OCI-LY3 (cell line): ENCODE measurements at regions not wholly inside any gene's neighbourhood (a gene's known extent, or its start where the extent isn't known, plus 50 kb on each side); places are given as distances from the start of the nearest gene placed in this dataset.

Experiments used
- H2AFZ ChIP-seq: fragments of 200-600, 300-600 bp; shearing (Covaris generic); 2 replicates; pipeline ENCODE4 v1.6.0; 2014; ENCODE audit warnings: antibody characterized with exemption, low read depth, low read length
- H3K27ac ChIP-seq: fragments of 200-600, 300-600 bp; sonication (generic); 2 replicates; pipeline ENCODE4 v1.5.1; 2014; ENCODE audit warnings: mild to moderate bottlenecking, low read length, moderate library complexity, mixed read lengths
- H3K27me3 ChIP-seq: fragments of 200-600, 300-600 bp; sonication (generic); 2 replicates; pipeline ENCODE4 v1.6.1; 2014; ENCODE audit warnings: low read depth, low read length, mixed read lengths
- H3K36me3 ChIP-seq: fragments of 200-600, 300-600 bp; sonication (generic); replicated peaks from 2 replicates; pipeline ENCODE3; 2014; ENCODE audit warnings: low read depth, low read length, mixed read lengths
- H3K4me1 ChIP-seq: fragments of 300-600, 200-600 bp; sonication (generic); 2 replicates; pipeline ENCODE4 v1.6.1; 2014; ENCODE audit warnings: low read length, mixed read lengths
- H3K4me2 ChIP-seq: fragments of 200-600, 300-600 bp; sonication (generic); 2 replicates; pipeline ENCODE4 v1.6.1; 2014; ENCODE audit warnings: low read length, mixed read lengths
- H3K4me3 ChIP-seq: fragments of 300-600, 200-600 bp; sonication (generic); 2 replicates; pipeline ENCODE4 v1.5.1; 2014; ENCODE audit warnings: antibody characterized with exemption, mild to moderate bottlenecking, low read length, moderate library complexity
- H3K79me2 ChIP-seq: fragments of 300-600, 200-600 bp; shearing (Covaris generic); 2 replicates; pipeline ENCODE4 v1.6.1; 2014; ENCODE audit warnings: mild to moderate bottlenecking, low read length, mixed read lengths
- H3K9ac ChIP-seq: fragments of 300-600, 200-600 bp; shearing (Covaris generic); 2 replicates; pipeline ENCODE4 v1.6.0; 2014; ENCODE audit warnings: mild to moderate bottlenecking, low read length, moderate library complexity
- H3K9me3 ChIP-seq: fragments of 200-600, 300-600 bp; shearing (Covaris generic); 2 replicates; pipeline ENCODE4 v1.6.1; 2014; ENCODE audit warnings: low read length, mixed read lengths; ENCODE audit not compliant: insufficient read depth
- H4K20me1 ChIP-seq: fragments of 200-600, 300-600 bp; sonication (generic); 2 replicates; pipeline ENCODE4 v1.6.1; 2016; ENCODE audit warnings: low read length, mixed read lengths; ENCODE audit not compliant: insufficient read depth
- EZH2phosphoT487 ChIP-seq: fragments of 200-600 bp; shearing (Covaris generic); IDR thresholded peaks from 2 replicates; pipeline ENCODE4 v1.6.1; 2018; ENCODE audit warnings: antibody characterized with exemption, mixed run types, low read depth
- TF ChIP-seq, protein P1 (sequence below): fragments of 200-600, 300-600 bp; sonication (generic); IDR thresholded peaks from 2 replicates; pipeline ENCODE4 v1.5.1; 2014; ENCODE audit warnings: antibody characterized with exemption, low read length, low read depth

- Histone ChIP-seq H2AFZ (no peak overlapping the region), H3K9ac (no peak overlapping the region), H3K36me3 (no peaks in the 10 kb centered on the region), H3K4me1 (no peaks in the 10 kb centered on the region), H3K27me3 (no peaks in the 10 kb centered on the region), H3K27ac (no peak overlapping the region), H3K9me3 (no peaks in the 10 kb centered on the region), H3K79me2 (no peaks in the 10 kb centered on the region), H3K4me3 (no peak overlapping the region), H3K4me2 (no peak overlapping the region), H4K20me1 (no peaks in the 10 kb centered on the region)
- TF ChIP-seq, protein P1, sequence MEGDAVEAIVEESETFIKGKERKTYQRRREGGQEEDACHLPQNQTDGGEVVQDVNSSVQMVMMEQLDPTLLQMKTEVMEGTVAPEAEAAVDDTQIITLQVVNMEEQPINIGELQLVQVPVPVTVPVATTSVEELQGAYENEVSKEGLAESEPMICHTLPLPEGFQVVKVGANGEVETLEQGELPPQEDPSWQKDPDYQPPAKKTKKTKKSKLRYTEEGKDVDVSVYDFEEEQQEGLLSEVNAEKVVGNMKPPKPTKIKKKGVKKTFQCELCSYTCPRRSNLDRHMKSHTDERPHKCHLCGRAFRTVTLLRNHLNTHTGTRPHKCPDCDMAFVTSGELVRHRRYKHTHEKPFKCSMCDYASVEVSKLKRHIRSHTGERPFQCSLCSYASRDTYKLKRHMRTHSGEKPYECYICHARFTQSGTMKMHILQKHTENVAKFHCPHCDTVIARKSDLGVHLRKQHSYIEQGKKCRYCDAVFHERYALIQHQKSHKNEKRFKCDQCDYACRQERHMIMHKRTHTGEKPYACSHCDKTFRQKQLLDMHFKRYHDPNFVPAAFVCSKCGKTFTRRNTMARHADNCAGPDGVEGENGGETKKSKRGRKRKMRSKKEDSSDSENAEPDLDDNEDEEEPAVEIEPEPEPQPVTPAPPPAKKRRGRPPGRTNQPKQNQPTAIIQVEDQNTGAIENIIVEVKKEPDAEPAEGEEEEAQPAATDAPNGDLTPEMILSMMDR: no peak
- TF ChIP-seq EZH2phosphoT487: no peak
Measured at GRCh38 chr22:49269371-49269770, 558.3 kb downstream of the BRD1 start.

GRCh38 chr22:49268924-49269323, 558.7 kb downstream of the BRD1 start:
- no peak for TF ChIP-seq EZH2phosphoT487
- TF ChIP-seq, protein P1: no peak
- no peak overlapping the region for H3K4me3 ChIP-seq
- H3K27me3 ChIP-seq: no peaks in the 10 kb centered on the region
- no peaks in the 10 kb centered on the region for H4K20me1 ChIP-seq
- no peaks in the 10 kb centered on the region for H3K79me2 ChIP-seq
- no peaks in the 10 kb centered on the region for H3K36me3 ChIP-seq
- no peak overlapping the region for H3K27ac ChIP-seq
- H3K9ac ChIP-seq: no peak overlapping the region
- H3K9me3 ChIP-seq: no peaks in the 10 kb centered on the region
- H3K4me1 ChIP-seq: no peaks in the 10 kb centered on the region
- no peak overlapping the region for H3K4me2 ChIP-seq
- H2AFZ ChIP-seq: no peak overlapping the region

DNA sequence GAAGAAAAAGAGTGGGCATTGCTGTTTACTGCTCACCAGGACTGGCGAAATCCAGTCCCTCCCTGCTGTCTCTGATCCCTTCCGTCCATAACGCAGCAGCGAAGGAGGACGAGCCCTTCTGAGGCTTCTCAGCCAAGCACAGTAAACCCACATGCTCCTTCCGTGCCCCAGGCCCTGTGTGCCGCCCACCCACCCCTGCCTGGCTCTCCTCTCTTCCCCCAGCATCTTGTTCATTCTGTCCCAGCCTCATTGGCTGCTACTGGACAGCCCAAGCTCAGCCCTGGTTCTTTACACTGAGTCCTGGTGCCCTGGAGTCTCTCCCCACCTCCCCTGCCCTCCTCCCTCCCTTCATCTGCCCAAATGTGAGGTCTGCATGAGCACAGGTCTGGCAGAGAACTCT, 559.7 kb downstream of the BRD1 start:
- Histone ChIP-seq H3K4me1 (no peaks in the 10 kb centered on the region), H3K27ac (no peak overlapping the region), H3K4me3 (no peak overlapping the region), H3K4me2 (no peak overlapping the region), H4K20me1 (no peaks in the 10 kb centered on the region), H3K79me2 (no peaks in the 10 kb centered on the region), H3K9me3 (no peaks in the 10 kb centered on the region), H3K27me3 (no peaks in the 10 kb centered on the region), H2AFZ (no peak overlapping the region), H3K9ac (no peak overlapping the region), H3K36me3 (no peaks in the 10 kb centered on the region)
- TF ChIP-seq EZH2phosphoT487: no peak
- TF ChIP-seq, protein P1: no peak

GRCh38 chr22:49266561-49267519, 560.8 kb downstream of the BRD1 start:
- no peaks in the 10 kb centered on the region for H3K36me3 ChIP-seq
- no peak overlapping the region for H3K27ac ChIP-seq
- H3K4me1 ChIP-seq: no peaks in the 10 kb centered on the region
- no peak overlapping the region for H3K4me3 ChIP-seq
- no peaks in the 10 kb centered on the region for H4K20me1 ChIP-seq
- no peaks in the 10 kb centered on the region for H3K27me3 ChIP-seq
- no peak for TF ChIP-seq EZH2phosphoT487
- TF ChIP-seq, protein P1: no peak
- H3K9me3 ChIP-seq: no peaks in the 10 kb centered on the region
- no peak overlapping the region for H3K9ac ChIP-seq
- H2AFZ ChIP-seq: no peak overlapping the region
- H3K4me2 ChIP-seq: no peak overlapping the region
- no peaks in the 10 kb centered on the region for H3K79me2 ChIP-seq
